ENCODE measurements at regions not wholly inside any gene's neighbourhood (a gene's known extent, or its start where the extent isn't known, plus 50 kb on each side); places are given as distances from the start of the nearest gene placed in this dataset.

GRCh38 chr5:57703721-57704120 is 221.1 kb upstream of the ACTBL2 start:
- Mint-ChIP-seq H3K4me1 (ENCODE audit: low read depth) (no peaks in the 10 kb centered on the region), H3K27me3 (ENCODE audit: insufficient read depth) (peaks cover 2% of the 10 kb centered on the region), H3K4me3 (no peak overlapping the region), H3K27ac (no peak overlapping the region), H3K9me3 (no peaks in the 10 kb centered on the region), H3K36me3 (ENCODE audit: low read depth) (no peaks in the 10 kb centered on the region)
- no peak for DNase-seq (ENCODE audit: low spot score)
- intact Hi-C loops (cut with micrococcal nuclease), result no loop called here

GRCh38 chr5:57700484-57700883 is 217.9 kb upstream of the ACTBL2 start:
- Mint-ChIP-seq H3K4me3 (no peak overlapping the region), H3K36me3 (ENCODE audit: low read depth) (no peaks in the 10 kb centered on the region), H3K27ac (no peak overlapping the region), H3K27me3 (ENCODE audit: insufficient read depth) (peaks cover 4% of the 10 kb centered on the region), H3K9me3 (no peaks in the 10 kb centered on the region), H3K4me1 (ENCODE audit: low read depth) (no peaks in the 10 kb centered on the region)
- intact Hi-C loops (cut with micrococcal nuclease), result no loop called here
- DNase-seq (ENCODE audit: low spot score), result no peak

DNA sequence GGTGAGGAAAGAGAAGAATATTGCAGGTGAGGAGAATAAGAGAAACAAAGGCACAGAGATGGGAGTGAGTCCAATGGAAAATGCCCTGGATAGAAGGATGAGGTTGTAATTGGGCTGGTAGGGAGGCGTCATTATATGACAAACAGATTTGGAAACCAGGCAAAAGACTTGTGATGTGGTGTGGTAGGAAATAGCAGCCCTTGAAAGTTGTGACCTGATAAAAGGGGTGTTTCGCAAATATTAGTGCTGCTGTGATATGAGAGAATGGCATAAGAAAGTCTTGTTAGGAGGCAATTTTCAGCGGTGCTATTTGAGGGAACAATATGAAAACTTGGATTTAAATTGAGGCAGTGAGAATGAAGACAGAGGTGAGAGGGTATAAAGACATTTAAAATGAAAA is 217.5 kb upstream of the ACTBL2 start:
- intact Hi-C loops (cut with micrococcal nuclease), result no loop called here
- no peaks in the 10 kb centered on the region for H3K9me3 Mint-ChIP-seq
- H3K27me3 Mint-ChIP-seq (ENCODE audit: insufficient read depth), result peaks cover 4% of the 10 kb centered on the region
- H3K36me3 Mint-ChIP-seq (ENCODE audit: low read depth), result no peaks in the 10 kb centered on the region
- H3K4me1 Mint-ChIP-seq (ENCODE audit: low read depth), result no peaks in the 10 kb centered on the region
- H3K4me3 Mint-ChIP-seq, result no peak overlapping the region
- DNase-seq (ENCODE audit: low spot score), result no peak
- no peak overlapping the region for H3K27ac Mint-ChIP-seq

GRCh38 chr5:57698802-57699201 is 216.2 kb upstream of the ACTBL2 start:
- Mint-ChIP-seq H3K9me3 (no peaks in the 10 kb centered on the region), H3K27ac (no peak overlapping the region), H3K36me3 (ENCODE audit: low read depth) (no peaks in the 10 kb centered on the region), H3K27me3 (ENCODE audit: insufficient read depth) (peaks cover 4% of the 10 kb centered on the region), H3K4me3 (no peak overlapping the region), H3K4me1 (ENCODE audit: low read depth) (no peaks in the 10 kb centered on the region)
- intact Hi-C loops (cut with micrococcal nuclease), result no loop called here
- DNase-seq (ENCODE audit: low spot score), result no peak

- Mint-ChIP-seq H3K9me3 (no peaks in the 10 kb centered on the region), H3K4me3 (no peak overlapping the region), H3K4me1 (ENCODE audit: low read depth) (no peaks in the 10 kb centered on the region), H3K27ac (no peak overlapping the region), H3K36me3 (ENCODE audit: low read depth) (no peaks in the 10 kb centered on the region), H3K27me3 (ENCODE audit: insufficient read depth) (peaks cover 4% of the 10 kb centered on the region)
- DNase-seq (ENCODE audit: low spot score), result no peak
- intact Hi-C loops (cut with micrococcal nuclease), result no loop called here
Measured at GRCh38 chr5:57698086-57698485, 215.5 kb upstream of the ACTBL2 start.

DNA sequence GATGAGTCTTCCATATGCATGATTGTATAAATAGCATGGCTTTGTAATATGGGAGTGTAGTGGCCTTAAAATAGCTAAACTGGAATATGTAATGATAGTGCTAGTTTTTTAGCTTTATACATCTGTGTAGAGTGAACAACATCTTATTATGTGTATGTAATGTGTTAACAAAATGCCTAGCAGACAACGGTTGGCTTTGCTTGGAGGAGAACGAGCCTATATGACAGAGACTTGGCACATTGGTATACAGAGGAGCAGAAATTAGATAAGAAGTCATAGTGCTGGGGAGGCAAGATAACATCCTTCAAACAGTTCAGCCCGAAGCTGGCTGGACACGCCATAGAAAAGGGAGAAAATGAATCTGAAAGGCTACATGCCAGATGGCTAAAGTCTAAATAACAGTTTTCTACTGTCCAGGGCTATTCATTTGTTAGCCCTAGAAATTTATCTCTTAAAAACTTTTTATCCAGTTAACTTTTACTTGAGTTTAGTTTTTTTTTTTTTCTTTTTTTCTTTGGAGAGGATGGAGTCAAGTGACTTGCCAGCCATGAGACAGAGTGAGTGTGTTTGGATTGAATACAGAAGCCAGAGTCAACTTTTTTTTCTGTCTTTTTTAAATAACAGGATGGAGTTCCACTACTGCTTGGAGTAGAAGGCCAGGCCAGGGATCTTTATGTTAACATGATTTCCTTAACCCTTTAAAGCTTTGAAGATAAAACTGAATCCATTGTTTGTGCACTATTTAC is 214.4 kb upstream of the ACTBL2 start:
- DNase-seq (ENCODE audit: low spot score), result no peak
- Mint-ChIP-seq H3K27ac (no peak overlapping the region), H3K36me3 (ENCODE audit: low read depth) (no peaks in the 10 kb centered on the region), H3K9me3 (no peaks in the 10 kb centered on the region), H3K4me1 (ENCODE audit: low read depth) (no peaks in the 10 kb centered on the region), H3K27me3 (ENCODE audit: insufficient read depth) (peaks cover 4% of the 10 kb centered on the region), H3K4me3 (no peak overlapping the region)
- intact Hi-C loops (cut with micrococcal nuclease), result no loop called here

- Mint-ChIP-seq H3K4me1 (ENCODE audit: low read depth) (no peaks in the 10 kb centered on the region), H3K27ac (no peak overlapping the region), H3K4me3 (no peak overlapping the region), H3K9me3 (no peaks in the 10 kb centered on the region), H3K27me3 (ENCODE audit: insufficient read depth) (peaks cover 4% of the 10 kb centered on the region), H3K36me3 (ENCODE audit: low read depth) (no peaks in the 10 kb centered on the region)
- intact Hi-C loops (cut with micrococcal nuclease), result no loop called here
- no peak for DNase-seq (ENCODE audit: low spot score)
Measured at GRCh38 chr5:57696389-57696769, 213.8 kb upstream of the ACTBL2 start.

GRCh38 chr5:57695706-57696388 is 213.2 kb upstream of the ACTBL2 start:
- H3K4me1 Mint-ChIP-seq (ENCODE audit: low read depth), result no peaks in the 10 kb centered on the region
- no peak overlapping the region for H3K27ac Mint-ChIP-seq
- no peaks in the 10 kb centered on the region for H3K9me3 Mint-ChIP-seq
- H3K36me3 Mint-ChIP-seq (ENCODE audit: low read depth), result no peaks in the 10 kb centered on the region
- intact Hi-C loops (cut with micrococcal nuclease), result no loop called here
- no peak overlapping the region for H3K4me3 Mint-ChIP-seq
- peaks cover 4% of the 10 kb centered on the region for H3K27me3 Mint-ChIP-seq (ENCODE audit: insufficient read depth)
- DNase-seq (ENCODE audit: low spot score), result no peak

- no peak for DNase-seq (ENCODE audit: low spot score)
- Mint-ChIP-seq H3K4me3 (no peak overlapping the region), H3K27me3 (ENCODE audit: insufficient read depth) (peaks cover 4% of the 10 kb centered on the region), H3K4me1 (ENCODE audit: low read depth) (no peaks in the 10 kb centered on the region), H3K36me3 (ENCODE audit: low read depth) (no peaks in the 10 kb centered on the region), H3K9me3 (no peaks in the 10 kb centered on the region), H3K27ac (no peak overlapping the region)
- intact Hi-C loops (cut with micrococcal nuclease), result no loop called here
Measured at GRCh38 chr5:57695179-57695578, 212.6 kb upstream of the ACTBL2 start.

DNA sequence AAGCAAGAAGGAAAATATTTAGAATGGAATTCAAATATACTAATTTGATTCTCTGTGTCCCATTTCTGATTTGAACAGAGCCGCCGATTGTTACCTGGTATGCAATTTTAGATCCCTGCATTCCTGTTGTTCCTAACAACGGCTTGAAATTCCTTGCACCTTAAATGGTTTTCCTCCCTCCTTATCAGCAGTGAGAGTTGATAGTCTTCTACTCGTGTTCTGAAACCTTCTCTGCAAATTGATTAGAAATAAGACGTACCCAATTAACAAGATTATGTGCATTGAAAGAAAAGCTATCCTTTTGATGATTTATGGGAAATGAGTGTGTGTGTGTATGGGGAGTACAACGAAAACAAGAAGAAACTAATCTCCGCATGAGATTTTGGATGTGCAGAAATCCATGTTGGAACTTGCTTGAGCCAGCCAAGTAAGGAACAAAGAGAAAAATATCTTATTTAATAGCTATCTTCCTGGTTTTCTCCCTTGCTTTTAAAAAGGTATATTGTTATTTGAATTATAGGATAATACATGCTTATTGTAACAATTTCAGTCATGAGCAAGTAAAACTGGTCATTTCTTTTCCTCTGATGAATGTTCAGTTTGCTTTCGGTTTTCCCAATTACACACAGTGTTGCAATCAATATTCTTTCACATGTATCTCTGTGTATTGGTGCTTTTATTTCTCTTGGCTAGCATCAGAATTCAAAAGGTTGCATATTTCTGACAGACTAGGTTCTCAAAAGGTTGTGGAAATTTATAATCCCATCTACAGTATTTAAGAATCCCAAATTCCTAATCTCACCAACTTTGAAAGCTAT is 211.1 kb upstream of the ACTBL2 start:
- intact Hi-C loops (cut with micrococcal nuclease), result no loop called here
- H3K36me3 Mint-ChIP-seq (ENCODE audit: low read depth), result no peaks in the 10 kb centered on the region
- H3K9me3 Mint-ChIP-seq, result no peaks in the 10 kb centered on the region
- H3K27ac Mint-ChIP-seq, result no peak overlapping the region
- no peak overlapping the region for H3K4me3 Mint-ChIP-seq
- peaks cover 2% of the 10 kb centered on the region for H3K27me3 Mint-ChIP-seq (ENCODE audit: insufficient read depth)
- H3K4me1 Mint-ChIP-seq (ENCODE audit: low read depth), result no peaks in the 10 kb centered on the region
- no peak for DNase-seq (ENCODE audit: low spot score)

DNA sequence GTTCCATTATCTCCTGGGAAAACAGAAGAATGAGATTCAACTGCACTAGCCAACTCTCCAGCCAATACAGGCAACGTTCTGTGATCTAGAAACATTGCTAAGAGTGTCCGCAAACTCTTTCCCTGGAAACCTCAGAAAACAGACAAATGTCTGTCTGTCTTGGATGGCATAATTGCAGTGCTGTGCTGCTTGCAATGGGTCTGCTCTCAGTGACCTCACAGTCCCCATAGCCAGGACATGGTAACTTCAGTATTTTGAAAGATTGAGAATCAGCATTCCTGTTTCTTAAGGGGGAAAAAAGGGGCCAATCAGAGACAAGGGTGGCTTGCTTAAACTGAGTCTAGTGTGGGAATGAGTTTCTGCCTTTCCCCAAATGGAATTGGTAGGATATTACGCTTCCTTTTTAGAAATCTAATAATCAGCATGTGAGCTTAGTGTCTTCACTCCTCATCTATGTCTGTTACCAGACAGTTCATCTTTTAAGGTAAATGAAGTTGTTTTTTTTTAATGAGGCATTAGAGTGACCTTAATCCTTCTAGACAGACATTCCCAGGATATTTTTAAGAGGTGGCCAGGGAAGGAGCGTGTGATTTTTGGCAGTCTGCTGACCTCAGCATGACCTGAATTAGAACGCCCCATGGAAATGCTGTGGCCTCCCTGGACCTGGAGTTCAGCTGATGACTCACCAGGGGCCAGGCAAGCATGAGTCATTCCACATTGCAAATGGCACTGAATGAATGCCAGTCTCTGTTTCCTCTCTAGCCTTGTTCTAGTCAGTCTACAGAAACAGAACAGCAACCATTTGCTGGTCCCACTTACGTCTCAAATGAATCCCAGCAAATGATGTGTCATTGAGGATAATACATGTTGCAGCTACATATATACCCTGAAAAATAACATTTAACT is 210.2 kb upstream of the ACTBL2 start:
- H3K27ac Mint-ChIP-seq, result no peak overlapping the region
- H3K4me3 Mint-ChIP-seq, result no peak overlapping the region
- H3K27me3 Mint-ChIP-seq (ENCODE audit: insufficient read depth), result peaks cover 2% of the 10 kb centered on the region
- no peaks in the 10 kb centered on the region for H3K4me1 Mint-ChIP-seq (ENCODE audit: low read depth)
- no peaks in the 10 kb centered on the region for H3K9me3 Mint-ChIP-seq
- intact Hi-C loops (cut with micrococcal nuclease), result no loop called here
- H3K36me3 Mint-ChIP-seq (ENCODE audit: low read depth), result no peaks in the 10 kb centered on the region
- no peak for DNase-seq (ENCODE audit: low spot score)

DNA sequence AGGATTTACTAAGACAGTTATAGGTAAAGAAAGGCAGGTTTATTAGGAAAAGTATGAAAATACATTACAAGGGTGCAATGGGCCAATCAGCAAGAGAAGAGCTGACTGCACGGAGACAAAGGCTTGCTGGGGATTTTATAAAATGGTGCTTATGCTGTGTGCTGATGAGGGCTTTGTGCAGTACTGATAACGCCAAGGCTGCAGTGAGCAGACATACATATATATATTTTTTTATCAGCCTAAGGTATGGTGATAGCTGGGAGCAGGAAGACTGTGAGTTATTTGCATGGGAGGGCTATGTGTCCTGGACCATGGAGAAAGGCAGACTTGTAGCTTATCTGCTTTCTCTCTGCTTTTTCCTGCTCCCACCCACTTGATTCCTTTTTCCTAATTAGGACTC is 208.1 kb upstream of the ACTBL2 start:
- DNase-seq (ENCODE audit: low spot score), result no peak
- H3K4me3 Mint-ChIP-seq, result no peak overlapping the region
- H3K4me1 Mint-ChIP-seq (ENCODE audit: low read depth), result no peaks in the 10 kb centered on the region
- no peaks in the 10 kb centered on the region for H3K9me3 Mint-ChIP-seq
- no peak overlapping the region for H3K27ac Mint-ChIP-seq
- H3K27me3 Mint-ChIP-seq (ENCODE audit: insufficient read depth), result no peaks in the 10 kb centered on the region
- H3K36me3 Mint-ChIP-seq (ENCODE audit: low read depth), result no peaks in the 10 kb centered on the region
- intact Hi-C loops (cut with micrococcal nuclease), result no loop called here

All from activated T-helper 1 cell treated with anti-CD3 and anti-CD28 coated beads, Interleukin-12 subunit alpha, Interleukin-12 subunit beta, Interleukin-2, Interleukin-4 antibody, amounts not matched to agents 30 ng/mL and 10 ng/mL and 1 ng/mL, durations not matched to agents 14 hours and 24 hours and 36 hours (primary cell).